ENCODE measurements at regions not wholly inside any gene's neighbourhood (a gene's known extent, or its start where the extent isn't known, plus 50 kb on each side); places are given as distances from the start of the nearest gene placed in this dataset.

DNA sequence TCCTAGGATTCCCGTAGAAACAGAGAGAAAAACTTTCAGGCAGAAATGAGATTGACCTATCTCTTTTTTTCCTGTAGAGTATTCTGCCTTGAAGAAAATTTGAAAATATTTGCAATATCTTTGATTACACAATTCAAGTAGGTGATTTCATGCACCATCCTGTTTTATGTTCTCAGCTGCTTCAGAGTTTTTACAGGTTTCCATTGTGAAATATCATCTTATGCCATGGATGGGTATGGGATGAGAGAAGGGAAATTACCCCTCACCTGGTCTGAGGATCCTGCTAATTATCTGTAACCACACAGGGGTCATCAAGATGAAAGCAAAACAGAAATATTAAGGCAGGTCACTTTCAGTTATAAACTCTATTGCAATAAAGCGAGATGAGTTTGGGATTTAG is 264.8 kb downstream of the TXNL1 start:
- Histone ChIP-seq H3K9ac (ENCODE audit: low read depth, low read length) (no peak overlapping the region), H3K4me1 (ENCODE audit: insufficient read depth, low read length) (0 out of 2 replicates have a peak, but pooled peaks cover 4% of the 10 kb centered on the region), H3K9me3 (ENCODE audit: control insufficient read depth, insufficient read depth, low read length) (no peaks in the 10 kb centered on the region), H3K36me3 (ENCODE audit: insufficient read depth, low read length) (no peaks in the 10 kb centered on the region)

DNA sequence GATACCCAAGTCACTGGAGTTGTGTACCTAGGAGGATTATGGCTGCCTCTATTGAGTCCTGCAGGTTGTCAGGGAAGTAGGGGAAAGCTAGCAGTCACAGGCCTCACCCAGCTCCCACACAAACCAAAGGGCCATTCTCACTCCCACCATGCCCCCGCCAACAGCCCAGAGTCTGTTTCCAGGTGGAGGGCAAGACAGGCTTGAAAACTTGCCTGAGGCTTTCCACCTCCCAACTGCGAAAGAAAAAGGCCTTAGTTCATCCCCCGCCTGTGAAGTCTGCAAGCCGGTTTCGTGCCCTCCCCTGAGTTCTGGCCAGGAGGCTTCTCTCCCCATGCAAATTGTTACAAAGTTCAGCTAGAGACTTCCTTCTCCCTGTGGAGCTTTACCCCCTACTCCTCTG is 270.3 kb downstream of the TXNL1 start:
- Histone ChIP-seq H3K4me1 (ENCODE audit: insufficient read depth, low read length) (no peaks in the 10 kb centered on the region), H3K36me3 (ENCODE audit: insufficient read depth, low read length) (no peaks in the 10 kb centered on the region), H3K9me3 (ENCODE audit: control insufficient read depth, insufficient read depth, low read length) (no peaks in the 10 kb centered on the region), H3K9ac (ENCODE audit: low read depth, low read length) (no peak overlapping the region)

DNA sequence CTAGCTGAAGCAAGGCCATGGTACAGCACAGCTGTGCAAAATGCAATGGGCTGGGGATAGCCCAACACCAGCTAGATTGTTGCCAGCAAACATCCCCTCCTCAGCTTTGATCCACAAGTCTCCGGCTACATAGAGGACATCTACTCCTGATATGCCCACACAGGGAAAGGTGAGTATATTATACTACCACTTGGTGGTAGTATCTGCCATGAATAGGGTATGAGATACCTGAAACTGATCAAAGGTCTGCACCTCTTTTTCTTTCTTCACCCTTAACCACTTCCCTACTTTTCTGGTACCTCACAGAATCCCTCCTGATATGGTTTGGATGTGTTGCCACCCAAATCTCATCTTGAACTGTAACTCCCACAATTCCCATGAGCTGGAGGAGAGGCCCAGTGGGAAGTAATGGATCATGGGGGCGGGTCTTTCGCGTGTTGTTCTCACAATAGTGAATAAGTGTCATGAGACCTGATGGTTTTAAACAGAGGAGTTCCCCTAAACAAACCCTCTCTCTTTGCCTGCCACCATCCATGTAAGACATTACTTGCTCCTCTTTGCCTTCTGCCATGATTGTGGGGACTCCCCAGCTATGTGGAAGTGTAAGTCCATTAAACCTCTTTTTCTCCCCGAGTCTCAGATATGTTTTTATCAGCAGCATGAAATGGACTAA is 279.6 kb downstream of the TXNL1 start:
- Histone ChIP-seq H3K36me3 (ENCODE audit: insufficient read depth, low read length) (no peaks in the 10 kb centered on the region), H3K9me3 (ENCODE audit: control insufficient read depth, insufficient read depth, low read length) (peaks cover 5% of the 10 kb centered on the region; the same call in 1 of the 2 replicates), H3K4me1 (ENCODE audit: insufficient read depth, low read length) (no peaks in the 10 kb centered on the region), H3K9ac (ENCODE audit: low read depth, low read length) (no peak overlapping the region)

DNA sequence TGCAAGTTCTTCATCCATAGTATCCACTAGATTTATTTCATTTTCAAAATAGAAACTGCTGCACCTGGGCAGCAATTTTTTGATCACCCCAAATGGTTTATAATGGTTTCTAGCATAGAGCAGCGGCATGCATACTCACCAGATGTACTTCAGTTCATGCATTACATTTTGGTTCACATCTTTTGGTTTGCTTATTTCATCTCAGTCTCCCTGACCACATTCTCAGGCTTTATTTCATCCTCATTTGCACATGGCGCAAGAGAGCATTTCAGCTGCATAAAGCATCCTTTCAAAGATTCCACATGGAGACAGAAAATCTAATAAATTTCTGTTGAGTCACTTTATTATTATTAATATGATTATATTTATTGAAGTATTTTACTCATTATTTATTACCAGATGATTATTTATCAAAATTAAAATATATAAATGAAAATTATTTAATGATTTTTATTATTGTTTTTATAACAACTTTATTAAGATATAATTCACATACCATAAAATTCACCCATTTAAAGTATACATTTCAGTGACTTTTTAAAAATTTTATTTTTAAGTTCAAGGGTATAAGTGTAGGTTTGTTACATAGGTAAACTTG is 284.6 kb downstream of the TXNL1 start:
- Histone ChIP-seq H3K9ac (ENCODE audit: low read depth, low read length) (no peak overlapping the region), H3K36me3 (ENCODE audit: insufficient read depth, low read length) (no peaks in the 10 kb centered on the region), H3K4me1 (ENCODE audit: insufficient read depth, low read length) (no peaks in the 10 kb centered on the region), H3K9me3 (ENCODE audit: control insufficient read depth, insufficient read depth, low read length) (no peaks in the 10 kb centered on the region; the same call in 1 of the 2 replicates)

DNA sequence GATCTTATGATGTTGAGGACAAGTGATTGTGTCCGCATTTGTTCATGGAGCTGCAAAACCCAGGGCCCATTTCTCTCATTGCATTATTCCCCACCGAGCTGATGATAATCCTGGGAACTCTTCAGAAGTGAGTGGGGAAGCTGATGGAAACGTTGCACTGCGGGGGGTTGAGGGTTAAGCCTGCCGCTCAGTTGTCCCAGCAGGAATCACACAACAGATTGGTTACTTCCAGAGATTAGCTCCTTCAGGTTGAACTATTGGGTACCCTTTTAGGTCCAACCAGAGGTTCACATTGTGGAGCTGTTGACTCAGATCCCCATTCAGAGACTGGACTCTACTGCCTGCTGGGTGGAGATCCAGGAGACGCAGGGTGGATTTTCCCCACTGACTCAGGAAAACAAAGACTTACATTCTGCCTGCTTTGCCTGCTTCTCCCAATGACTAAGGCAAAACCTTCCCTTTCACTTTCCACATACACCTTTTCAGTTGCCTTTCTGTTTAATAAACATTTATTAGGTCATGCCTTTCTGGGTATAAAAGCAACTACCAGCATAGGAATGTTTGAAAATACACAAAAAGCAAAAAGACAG is 286.4 kb downstream of the TXNL1 start:
- no peaks in the 10 kb centered on the region; the same call in 1 of the 2 replicates for H3K9me3 ChIP-seq (ENCODE audit: control insufficient read depth, insufficient read depth, low read length)
- no peak overlapping the region for H3K9ac ChIP-seq (ENCODE audit: low read depth, low read length)
- H3K36me3 ChIP-seq (ENCODE audit: insufficient read depth, low read length) = no peaks in the 10 kb centered on the region
- no peaks in the 10 kb centered on the region for H3K4me1 ChIP-seq (ENCODE audit: insufficient read depth, low read length)

DNA sequence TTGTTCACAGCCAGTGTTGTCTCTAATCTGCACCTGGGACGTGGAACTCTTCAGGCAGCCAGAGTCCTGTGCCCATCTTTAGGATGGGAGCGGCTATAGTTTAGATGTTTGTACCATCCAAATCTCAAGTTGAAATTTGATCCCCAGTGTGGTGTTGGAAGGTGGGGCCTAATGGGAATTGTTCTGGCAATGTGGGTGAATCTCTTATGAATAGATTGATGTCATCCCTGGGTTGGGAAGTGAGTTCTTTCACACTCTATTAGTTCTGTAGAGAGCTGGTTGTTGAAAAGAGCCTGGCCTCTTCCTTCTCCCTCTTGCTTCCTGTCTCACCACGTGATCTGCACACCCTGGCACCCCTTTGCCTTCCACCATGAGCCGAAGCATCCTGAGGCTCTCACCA is 300.9 kb downstream of the TXNL1 start:
- Histone ChIP-seq H3K36me3 (ENCODE audit: insufficient read depth, low read length) (no peaks in the 10 kb centered on the region), H3K9ac (ENCODE audit: low read depth, low read length) (no peak overlapping the region), H3K9me3 (ENCODE audit: control insufficient read depth, insufficient read depth, low read length) (no peaks in the 10 kb centered on the region; the same call in 1 of the 2 replicates), H3K4me1 (ENCODE audit: insufficient read depth, low read length) (no peaks in the 10 kb centered on the region)

DNA sequence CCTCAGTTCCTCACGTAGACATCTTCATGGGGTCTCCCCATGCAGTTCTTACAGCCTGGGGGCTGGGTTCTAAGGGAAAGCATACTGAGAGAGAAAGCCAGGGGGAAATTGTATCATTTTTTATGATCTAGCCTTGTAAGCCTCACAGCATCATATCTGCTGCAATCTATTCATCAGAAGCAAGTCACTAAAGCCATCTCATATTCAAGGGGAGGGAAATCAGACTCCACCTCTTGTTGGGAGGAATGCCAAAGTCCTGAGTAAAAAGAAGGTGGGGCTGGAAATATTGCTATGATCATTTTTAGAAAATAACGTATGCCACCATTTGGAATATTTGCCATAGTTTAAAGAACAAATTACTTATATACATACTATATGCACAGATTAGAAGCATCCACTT is 304.6 kb downstream of the TXNL1 start:
- H3K36me3 ChIP-seq (ENCODE audit: insufficient read depth, low read length) = no peaks in the 10 kb centered on the region
- no peaks in the 10 kb centered on the region; the same call in 1 of the 2 replicates for H3K9me3 ChIP-seq (ENCODE audit: control insufficient read depth, insufficient read depth, low read length)
- no peak overlapping the region for H3K9ac ChIP-seq (ENCODE audit: low read depth, low read length)
- no peaks in the 10 kb centered on the region for H3K4me1 ChIP-seq (ENCODE audit: insufficient read depth, low read length)

DNA sequence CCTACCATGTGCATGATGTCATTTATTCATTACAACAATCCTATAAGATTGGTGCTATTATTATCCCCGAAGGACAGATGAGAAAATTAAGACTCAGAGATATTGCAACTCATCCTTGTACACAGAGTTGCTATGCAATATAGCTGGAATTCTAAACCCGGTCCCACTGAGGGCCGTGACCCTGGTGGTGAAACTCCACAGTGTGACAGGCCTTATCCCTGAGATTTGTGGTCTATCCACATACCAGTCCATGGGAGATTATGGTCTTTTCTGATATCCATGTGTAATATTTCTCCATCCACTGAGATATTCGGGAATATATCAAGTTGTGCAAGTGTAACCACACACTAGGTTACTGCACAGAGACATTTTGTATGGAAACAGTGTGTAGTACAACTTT is 305.2 kb downstream of the TXNL1 start:
- no peaks in the 10 kb centered on the region for H3K36me3 ChIP-seq (ENCODE audit: insufficient read depth, low read length)
- H3K9ac ChIP-seq (ENCODE audit: low read depth, low read length) = no peak overlapping the region
- H3K9me3 ChIP-seq (ENCODE audit: control insufficient read depth, insufficient read depth, low read length) = no peaks in the 10 kb centered on the region; the same call in 1 of the 2 replicates
- H3K4me1 ChIP-seq (ENCODE audit: insufficient read depth, low read length) = no peaks in the 10 kb centered on the region

DNA sequence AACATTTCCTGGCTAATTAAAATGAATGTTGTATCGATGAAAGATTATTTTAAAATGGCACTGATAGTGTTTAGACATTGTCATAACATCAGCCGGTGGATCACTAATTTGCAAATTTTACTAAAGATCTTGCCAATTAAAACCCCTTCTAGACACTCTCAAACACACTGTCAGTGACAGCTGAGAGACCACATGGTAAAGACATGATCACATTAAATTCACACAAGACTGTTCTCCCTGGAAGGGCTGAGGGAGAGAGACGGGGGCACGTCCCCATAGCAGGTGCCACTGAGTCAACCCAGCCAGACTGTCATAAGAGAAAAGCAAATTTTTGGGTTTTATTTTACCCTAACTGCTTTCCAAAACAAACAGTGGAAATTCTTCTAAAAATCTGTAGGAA is 306.0 kb downstream of the TXNL1 start:
- Histone ChIP-seq H3K4me1 (ENCODE audit: insufficient read depth, low read length) (no peaks in the 10 kb centered on the region), H3K9ac (ENCODE audit: low read depth, low read length) (no peak overlapping the region), H3K36me3 (ENCODE audit: insufficient read depth, low read length) (no peaks in the 10 kb centered on the region), H3K9me3 (ENCODE audit: control insufficient read depth, insufficient read depth, low read length) (no peaks in the 10 kb centered on the region; the same call in 1 of the 2 replicates)

DNA sequence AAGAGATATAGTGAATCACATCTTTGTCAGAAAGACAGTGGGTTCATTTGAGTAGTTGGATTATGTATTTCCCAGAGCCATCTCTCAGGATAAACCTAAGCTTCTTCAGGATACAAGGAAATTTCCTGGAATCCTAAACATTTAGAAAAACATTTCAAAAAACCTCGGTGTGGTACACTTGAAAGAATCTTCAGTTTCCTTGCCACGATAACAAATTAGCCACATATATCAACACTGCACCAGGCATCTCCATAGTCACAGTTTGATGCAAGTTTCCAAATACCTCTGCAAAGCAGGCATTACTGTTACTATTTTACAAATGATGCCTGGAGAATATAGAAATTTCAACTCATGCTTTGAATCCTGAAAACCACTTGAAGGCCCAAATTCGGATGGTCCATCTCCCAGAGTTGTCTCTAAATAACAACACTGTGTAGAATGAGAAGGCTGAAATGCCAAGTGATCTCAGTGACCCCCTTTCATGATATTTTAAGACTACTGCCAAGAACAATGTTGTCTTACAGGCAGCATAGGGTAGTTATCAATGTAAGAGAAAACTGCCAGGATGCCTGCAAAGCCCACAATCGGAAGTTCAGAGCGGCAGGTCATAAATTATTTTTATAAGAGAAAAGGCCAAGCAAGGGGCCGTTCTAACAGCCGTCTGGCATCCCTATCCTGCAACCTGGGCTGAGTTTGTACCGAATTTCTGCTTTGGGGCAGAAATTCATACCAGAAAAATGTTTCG is 307.9 kb downstream of the TXNL1 start:
- Histone ChIP-seq H3K36me3 (ENCODE audit: insufficient read depth, low read length) (no peaks in the 10 kb centered on the region), H3K9ac (ENCODE audit: low read depth, low read length) (no peak overlapping the region), H3K9me3 (ENCODE audit: control insufficient read depth, insufficient read depth, low read length) (no peaks in the 10 kb centered on the region), H3K4me1 (ENCODE audit: insufficient read depth, low read length) (no peaks in the 10 kb centered on the region)

DNA sequence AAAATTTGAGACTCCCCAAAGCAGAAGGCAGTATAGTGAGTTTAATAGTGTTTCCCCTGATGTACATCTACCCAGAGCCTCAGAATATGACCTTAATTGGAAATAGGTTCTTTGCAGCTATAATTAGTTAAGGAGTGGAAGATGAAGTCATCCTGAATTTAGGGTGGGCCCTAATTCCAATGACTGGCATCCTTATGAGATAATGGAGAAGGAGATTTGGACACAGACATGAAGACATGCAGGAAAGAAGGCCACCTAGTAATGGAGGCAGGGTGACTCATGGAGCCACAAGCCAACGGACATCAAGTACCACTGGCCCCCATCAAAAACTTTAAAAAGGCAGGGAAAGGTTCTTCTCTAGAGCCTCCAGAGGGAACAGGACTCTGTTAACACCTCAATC is 308.9 kb downstream of the TXNL1 start:
- Histone ChIP-seq H3K9me3 (ENCODE audit: control insufficient read depth, insufficient read depth, low read length) (no peaks in the 10 kb centered on the region), H3K9ac (ENCODE audit: low read depth, low read length) (no peak overlapping the region), H3K36me3 (ENCODE audit: insufficient read depth, low read length) (no peaks in the 10 kb centered on the region), H3K4me1 (ENCODE audit: insufficient read depth, low read length) (no peaks in the 10 kb centered on the region)

DNA sequence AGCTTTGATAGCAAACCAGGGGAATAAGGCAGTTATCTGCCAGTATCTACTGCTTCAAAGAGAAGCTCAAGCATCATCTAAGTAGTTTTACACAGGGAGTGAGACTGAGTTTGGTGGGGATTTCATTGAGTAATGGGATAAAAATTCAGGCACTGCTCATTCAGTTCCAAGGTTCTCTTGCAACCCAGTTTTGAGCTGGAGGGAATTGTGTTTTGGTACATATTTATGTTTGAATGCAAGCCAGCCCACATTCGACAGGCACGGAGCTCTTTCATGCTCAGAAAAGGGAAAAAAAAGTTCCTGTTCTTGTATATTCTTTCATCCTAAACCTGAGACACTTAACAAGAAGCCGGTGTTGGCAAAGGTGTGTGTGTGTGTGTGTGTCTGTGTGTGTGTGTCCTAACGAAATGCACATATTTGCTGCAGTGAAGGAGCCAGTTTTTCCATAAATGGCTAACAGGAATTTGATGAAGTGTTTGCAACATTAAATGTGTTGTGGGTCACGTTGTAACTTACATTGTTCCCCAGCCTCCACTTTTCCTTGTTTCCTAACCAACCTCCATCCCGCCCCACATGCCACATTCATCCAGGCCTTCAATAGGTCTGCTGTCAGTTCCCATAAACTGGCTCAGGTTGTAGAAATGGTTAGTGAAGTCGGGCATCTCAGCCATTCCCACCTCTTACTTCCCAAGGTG is 311.1 kb downstream of the TXNL1 start:
- Histone ChIP-seq H3K4me1 (ENCODE audit: insufficient read depth, low read length) (no peaks in the 10 kb centered on the region), H3K9me3 (ENCODE audit: control insufficient read depth, insufficient read depth, low read length) (no peaks in the 10 kb centered on the region), H3K36me3 (ENCODE audit: insufficient read depth, low read length) (no peaks in the 10 kb centered on the region), H3K9ac (ENCODE audit: low read depth, low read length) (no peak overlapping the region)

DNA sequence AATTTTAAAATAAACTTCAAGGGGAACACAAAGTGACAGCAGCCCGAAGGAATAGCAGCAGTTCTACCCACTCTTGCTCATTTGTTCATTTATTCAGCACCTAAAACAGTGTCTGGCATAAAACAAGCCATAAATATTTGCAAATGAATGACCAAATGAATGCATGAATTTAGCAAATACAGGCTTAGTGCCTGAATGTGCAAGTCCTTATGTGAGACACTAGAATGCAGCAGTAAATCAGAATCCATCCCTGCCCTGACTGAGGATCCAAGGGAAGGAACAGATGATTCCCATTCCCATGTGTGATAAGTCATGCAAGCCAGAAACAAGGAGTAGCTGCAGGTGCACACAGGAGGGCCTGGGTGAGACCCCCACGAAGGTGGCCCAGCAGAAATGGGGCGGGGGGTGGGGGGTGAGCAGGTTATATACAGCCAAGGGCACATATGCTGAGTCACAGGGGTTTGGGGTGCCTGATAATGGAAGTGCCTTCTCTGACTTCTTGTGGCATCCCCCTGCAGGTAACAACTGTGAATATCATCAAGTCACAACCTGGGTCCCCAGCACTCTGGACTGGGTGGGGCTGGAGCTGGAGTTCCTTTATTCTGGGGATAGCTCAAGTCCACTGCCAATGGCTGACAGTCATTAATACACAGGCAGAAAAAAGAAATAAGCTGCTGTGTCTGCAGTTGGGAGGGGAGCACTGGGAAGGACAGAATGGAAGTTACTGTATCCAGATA is 311.9 kb downstream of the TXNL1 start:
- Histone ChIP-seq H3K9ac (ENCODE audit: low read depth, low read length) (no peak overlapping the region), H3K4me1 (ENCODE audit: insufficient read depth, low read length) (no peaks in the 10 kb centered on the region), H3K9me3 (ENCODE audit: control insufficient read depth, insufficient read depth, low read length) (no peaks in the 10 kb centered on the region), H3K36me3 (ENCODE audit: insufficient read depth, low read length) (no peaks in the 10 kb centered on the region)

DNA sequence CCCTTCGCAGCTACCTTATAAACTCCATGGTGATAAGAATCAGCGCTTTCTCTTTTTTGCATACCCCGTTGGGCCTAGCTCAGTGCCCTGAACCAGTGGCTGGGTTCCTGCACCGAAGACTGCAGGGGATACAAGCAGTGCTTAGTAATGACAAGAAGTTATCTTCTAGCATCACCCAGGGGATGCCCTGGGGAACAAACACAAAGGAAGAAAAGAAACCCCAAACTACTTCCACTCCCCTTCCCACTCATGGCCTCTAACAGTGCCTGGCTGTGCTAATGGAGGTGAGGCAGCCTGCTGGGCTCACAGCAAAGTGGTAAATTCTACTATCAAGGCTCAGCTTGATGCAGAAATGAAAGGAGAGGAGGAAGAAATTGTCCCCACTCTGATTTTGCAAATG is 314.7 kb downstream of the TXNL1 start:
- Histone ChIP-seq H3K9me3 (ENCODE audit: control insufficient read depth, insufficient read depth, low read length) (no peaks in the 10 kb centered on the region), H3K36me3 (ENCODE audit: insufficient read depth, low read length) (no peaks in the 10 kb centered on the region), H3K4me1 (ENCODE audit: insufficient read depth, low read length) (no peaks in the 10 kb centered on the region), H3K9ac (ENCODE audit: low read depth, low read length) (no peak overlapping the region)

All from ES-I3 (cell line).